H9 (cell line): ENCODE measurements at regions not wholly inside any gene's neighbourhood (a gene's known extent, or its start where the extent isn't known, plus 50 kb on each side); places are given as distances from the start of the nearest gene placed in this dataset.

Experiments used
- DNase-seq: peaks from one replicate; pipeline ENCODE4 v3.0.0-alpha.2; 2017
- H2AFZ ChIP-seq: one replicate; pipeline ENCODE4 v1.6.1; 2013; ENCODE audit warnings: mild to moderate bottlenecking, low read length, control low read depth, moderate library complexity
- H2AK5ac ChIP-seq: 2 replicates; pipeline ENCODE4 v1.6.1; 2013; ENCODE audit warnings: low read length, control low read depth, mixed read lengths; ENCODE audit not compliant: insufficient read length
- H2BK120ac ChIP-seq: one replicate; pipeline ENCODE4 v1.6.1; 2013; ENCODE audit warnings: low read depth, mild to moderate bottlenecking, low read length, control low read depth, inconsistent platforms; ENCODE audit not compliant: poor library complexity, severe bottlenecking
- H2BK12ac ChIP-seq: 2 replicates; pipeline ENCODE4 v1.6.1; 2013; ENCODE audit warnings: low read length, control low read depth, mixed read lengths, low read depth; ENCODE audit not compliant: insufficient read length
- H2BK15ac ChIP-seq: 2 replicates; pipeline ENCODE4 v1.6.1; 2013; ENCODE audit warnings: low read depth, low read length, control low read depth
- H2BK20ac ChIP-seq: one replicate; pipeline ENCODE4 v1.6.1; 2013; ENCODE audit warnings: low read depth, mild to moderate bottlenecking, low read length, control low read depth, inconsistent platforms; ENCODE audit not compliant: poor library complexity, severe bottlenecking
- H2BK5ac ChIP-seq: 2 replicates; pipeline ENCODE4 v1.6.1; 2013; ENCODE audit warnings: low read length, control low read depth, mixed read lengths; ENCODE audit not compliant: insufficient read length
- H3K14ac ChIP-seq: 2 replicates; pipeline ENCODE4 v1.6.1; 2013; ENCODE audit warnings: low read length, control low read depth; ENCODE audit not compliant: insufficient read depth
- H3K18ac ChIP-seq: 2 replicates; pipeline ENCODE4 v1.6.1; 2013; ENCODE audit warnings: low read depth, mild to moderate bottlenecking, mixed read lengths, low read length, control low read depth; ENCODE audit not compliant: insufficient read length
- H3K23ac ChIP-seq: 2 replicates; pipeline ENCODE4 v1.6.1; 2013; ENCODE audit warnings: low read length, control low read depth, mixed read lengths, low read depth; ENCODE audit not compliant: insufficient read length
- H3K23me2 ChIP-seq: 2 replicates; pipeline ENCODE4 v1.6.1; 2013; ENCODE audit warnings: low read depth, mild to moderate bottlenecking, mixed read lengths, low read length, control low read depth; ENCODE audit not compliant: insufficient read length, poor library complexity, severe bottlenecking
- H3K27ac ChIP-seq: 2 replicates; pipeline ENCODE4 v1.5.1; 2013; ENCODE audit warnings: low read length, control low read depth, mixed read lengths, low read depth; ENCODE audit not compliant: insufficient read length
- H3K27me3 ChIP-seq: 2 replicates; pipeline ENCODE4 v1.6.1; 2013; ENCODE audit warnings: low read length, control low read depth, inconsistent platforms; ENCODE audit not compliant: insufficient read depth
- H3K4ac ChIP-seq: 2 replicates; pipeline ENCODE4 v1.6.1; 2013; ENCODE audit warnings: low read depth, mild to moderate bottlenecking, control low read depth, inconsistent platforms, low read length, moderate library complexity
- H3K4me1 ChIP-seq: 2 replicates; pipeline ENCODE4 v1.6.1; 2013; ENCODE audit warnings: low read length, control low read depth, inconsistent platforms; ENCODE audit not compliant: insufficient read depth
- H3K4me2 ChIP-seq: 2 replicates; pipeline ENCODE4 v1.6.1; 2013; ENCODE audit warnings: low read length, control low read depth, mixed read lengths; ENCODE audit not compliant: insufficient read length, insufficient read depth
- H3K56ac ChIP-seq: 2 replicates; pipeline ENCODE4 v1.6.1; 2013; ENCODE audit warnings: low read depth, mild to moderate bottlenecking, mixed read lengths, low read length, control low read depth; ENCODE audit not compliant: insufficient read length
- H3K79me1 ChIP-seq: 2 replicates; pipeline ENCODE4 v1.6.1; 2013; ENCODE audit warnings: low read depth, mild to moderate bottlenecking, moderate library complexity, low read length, control low read depth, inconsistent platforms; ENCODE audit not compliant: insufficient read depth, poor library complexity, severe bottlenecking
- H3K79me2 ChIP-seq: 2 replicates; pipeline ENCODE4 v1.6.1; 2013; ENCODE audit warnings: low read length, control low read depth, inconsistent platforms; ENCODE audit not compliant: insufficient read depth
- H3K9ac ChIP-seq: 2 replicates; pipeline ENCODE4 v1.6.1; 2013; ENCODE audit warnings: low read length, control low read depth, mixed read lengths; ENCODE audit not compliant: insufficient read length; ENCODE audit errors: extremely low read depth
- H3K9me3 ChIP-seq: one replicate; pipeline ENCODE4 v1.6.1; 2013; ENCODE audit warnings: low read depth, low read length, inconsistent platforms; ENCODE audit not compliant: control insufficient read depth
- H3T11ph ChIP-seq: one replicate; pipeline ENCODE4 v1.6.1; 2013; ENCODE audit warnings: mild to moderate bottlenecking, low read length, control low read depth, inconsistent platforms
- H4K20me1 ChIP-seq: one replicate; pipeline ENCODE4 v1.6.1; 2013; ENCODE audit not compliant: control insufficient read depth, insufficient read length, insufficient read depth
- H4K5ac ChIP-seq: 2 replicates; pipeline ENCODE4 v1.6.1; 2013; ENCODE audit warnings: low read depth, mild to moderate bottlenecking, mixed read lengths, low read length, control low read depth; ENCODE audit not compliant: insufficient read length
- H4K8ac ChIP-seq: replicated peaks from 2 replicates; pipeline ENCODE4 v1.6.1; 2013; ENCODE audit warnings: low read length, control low read depth, mixed read lengths, low read depth; ENCODE audit not compliant: insufficient read length
- H4K91ac ChIP-seq: 2 replicates; pipeline ENCODE4 v1.6.1; 2013; ENCODE audit warnings: low read depth, mild to moderate bottlenecking, moderate library complexity, mixed read lengths, low read length, control low read depth; ENCODE audit not compliant: insufficient read length
- H3K27ac Mint-ChIP-seq, 3 experiments: 2 replicates in 2 of 3; 3 replicates in 1 of 3; pipeline ENCODE4 v1.8.0; 2020 to 2021; ENCODE audit warnings: mixed read lengths in 3 of 3, mild to moderate bottlenecking in 1 of 3, moderate library complexity in 1 of 3
- H3K27me3 Mint-ChIP-seq: 2 replicates; pipeline ENCODE4 v1.8.0; 2021; ENCODE audit warnings: low read depth, mild to moderate bottlenecking, moderate library complexity, mixed read lengths
- H3K36me3 Mint-ChIP-seq, 3 experiments: 2 replicates in 2 of 3; 3 replicates in 1 of 3; pipeline ENCODE4 v1.8.0; 2020 to 2021; ENCODE audit warnings: low read depth in 3 of 3, mixed read lengths in 3 of 3; ENCODE audit not compliant: insufficient read depth in 1 of 3
- H3K4me1 Mint-ChIP-seq, 2 experiments: 2 replicates each; pipeline ENCODE4 v1.8.0; 2020; ENCODE audit warnings: mixed read lengths in 2 of 2
- H3K4me3 Mint-ChIP-seq, 2 experiments: 2 replicates in 1 of 2; 3 replicates in 1 of 2; pipeline ENCODE4 v1.8.0; 2020 to 2021; ENCODE audit warnings: mild to moderate bottlenecking in 2 of 2, mixed read lengths in 2 of 2, moderate library complexity in 1 of 2
- H3K9me3 Mint-ChIP-seq, 2 experiments: 2 replicates in 1 of 2; 3 replicates in 1 of 2; pipeline ENCODE4 v1.8.0; 2020; ENCODE audit warnings: mild to moderate bottlenecking in 2 of 2, mixed read lengths in 2 of 2, moderate library complexity in 1 of 2
- CTCF ChIP-seq: fragments of 200-600 bp; sonication (generic); conservative IDR thresholded peaks from 3 replicates; pipeline ENCODE4 v1.8.0; 2021; ENCODE audit warnings: antibody characterized with exemption, mild to moderate bottlenecking
- WGBS: extraction: QIAGEN DNeasy Blood & Tissue Kit; methylation state at CpG from one replicate; pipeline ENCODE4 v1.1.7; 2013; ENCODE audit warnings: missing lambda C conversion rate, low lambda C conversion rate, mixed read lengths; ENCODE audit not compliant: insufficient read length; ENCODE audit errors: extremely low coverage; 5-methylcytosine and 5-hydroxymethylcytosine counted together

GRCh38 chr4:111664308-111664945, 480.8 kb upstream of the FAM241A start:
- no peak overlapping the region for H3K9ac ChIP-seq
- no peak for TF ChIP-seq CTCF
- no peak overlapping the region for H3K4me2 ChIP-seq
- H3K9me3 ChIP-seq = no peaks in the 10 kb centered on the region
- H2BK5ac ChIP-seq = no peak overlapping the region
- H3K79me1 ChIP-seq = no peaks in the 10 kb centered on the region
- Mint-ChIP-seq H3K27ac (no peak overlapping the region), H3K4me1 (no peaks in the 10 kb centered on the region), H3K27me3 (no peaks in the 10 kb centered on the region), H3K36me3 (peaks cover 4 to 9% (median 4%) of the 10 kb centered on the region in 3 experiments; a peak in 6 of 7 replicates), H3K4me3 (no peak overlapping the region), H3K9me3 (peaks cover 7 to 12% of the 10 kb centered on the region in 2 experiments; a peak in 4 of 5 replicates)
- no peaks in the 10 kb centered on the region for H3K79me2 ChIP-seq
- H3K56ac ChIP-seq = no peak overlapping the region
- no peak for DNase-seq
- no peaks in the 10 kb centered on the region for H3K4me1 ChIP-seq
- no peak overlapping the region for H3K18ac ChIP-seq
- H3K14ac ChIP-seq = no peak overlapping the region
- H3K23me2 ChIP-seq = no peaks in the 10 kb centered on the region
- H4K91ac ChIP-seq = no peak overlapping the region
- no peak overlapping the region for H2BK120ac ChIP-seq
- H2AFZ ChIP-seq = no peak overlapping the region
- no peak overlapping the region for H3K23ac ChIP-seq
- no peak overlapping the region for H2AK5ac ChIP-seq
- no peak overlapping the region for H4K8ac ChIP-seq
- no peak overlapping the region for H2BK12ac ChIP-seq
- no CpG with 5 or more reads among the region's 1 CpG for WGBS
- no peak overlapping the region for H3T11ph ChIP-seq
- no peak overlapping the region for H2BK15ac ChIP-seq
- H4K5ac ChIP-seq = no peak overlapping the region
- H3K27ac ChIP-seq = no peak overlapping the region
- no peak overlapping the region for H3K4ac ChIP-seq
- no peaks in the 10 kb centered on the region for H4K20me1 ChIP-seq
- H3K27me3 ChIP-seq = no peaks in the 10 kb centered on the region
- no peak overlapping the region for H2BK20ac ChIP-seq
